Large intestine (tissue), 3 donors: ENCODE measurements at regions not wholly inside any gene's neighbourhood (a gene's known extent, or its start where the extent isn't known, plus 50 kb on each side); places are given as distances from the start of the nearest gene placed in this dataset.
"Not testable (repeated sequence)": the region's sequence is repeated elsewhere in the genome, so short reads cannot be mapped to it uniquely, and the experiment has no call there.

ENCODE experiments used
- DNase-seq, 2 donors: peaks; one replicate each; pipeline versions ENCODE4 v3.0.0 to v3.0.0-alpha.2; 2013
- H3K27ac ChIP-seq: one replicate; pipeline ENCODE4 v1.5.1; 2013; ENCODE audit warnings: low read length
- H3K27me3 ChIP-seq: 2 replicates; pipeline ENCODE4 v1.6.1; 2013; ENCODE audit warnings: low read length; ENCODE audit not compliant: control insufficient read depth, insufficient read depth
- H3K36me3 ChIP-seq: 2 replicates; pipeline ENCODE4 v1.6.1; 2013; ENCODE audit warnings: low read length; ENCODE audit not compliant: control insufficient read depth, insufficient read depth
- H3K4me1 ChIP-seq: one replicate; pipeline ENCODE4 v1.6.1; 2013; ENCODE audit warnings: low read length; ENCODE audit not compliant: control insufficient read depth, insufficient read depth
- H3K4me3 ChIP-seq: one replicate; pipeline ENCODE4 v1.5.1; 2013; ENCODE audit warnings: low read length
- H3K9me3 ChIP-seq: one replicate; pipeline ENCODE4 v1.6.1; 2013; ENCODE audit warnings: mild to moderate bottlenecking, low read depth, low read length, moderate library complexity; ENCODE audit not compliant: control insufficient read depth
- WGBS: methylation state at CpG from one replicate; pipeline ENCODE4 v1.1.5; 2013; ENCODE audit warnings: low lambda C conversion rate; ENCODE audit not compliant: insufficient coverage; 5-methylcytosine and 5-hydroxymethylcytosine counted together

DNA sequence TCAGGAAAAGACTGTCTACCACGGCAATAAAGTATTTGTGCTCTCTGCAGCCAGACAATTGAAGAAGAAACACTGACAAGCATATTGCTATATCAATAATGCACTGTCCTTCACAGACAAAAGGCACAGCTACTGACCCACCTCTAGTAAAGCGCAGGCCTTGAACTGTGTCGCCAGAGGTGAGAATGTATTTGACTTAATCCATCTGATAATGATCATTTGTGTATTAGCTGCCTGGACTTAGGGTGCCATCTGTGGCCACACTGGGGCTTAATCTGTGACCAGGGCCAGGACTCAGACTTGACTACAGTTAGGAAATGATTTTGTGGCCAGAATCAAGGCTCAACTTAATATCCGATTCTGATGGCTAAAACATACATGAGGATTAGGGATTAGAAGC, 260.4 kb downstream of the SMARCA1 start:
- WGBS: no CpG with 5 or more reads among the region's 4 CpGs
- H3K4me1 ChIP-seq: no peaks in the 10 kb centered on the region
- no peak for DNase-seq
- no peak overlapping the region for H3K27ac ChIP-seq
- no peaks in the 10 kb centered on the region for H3K27me3 ChIP-seq
- H3K4me3 ChIP-seq: no peak overlapping the region
- H3K9me3 ChIP-seq: no peaks in the 10 kb centered on the region
- H3K36me3 ChIP-seq: no peaks in the 10 kb centered on the region

DNA sequence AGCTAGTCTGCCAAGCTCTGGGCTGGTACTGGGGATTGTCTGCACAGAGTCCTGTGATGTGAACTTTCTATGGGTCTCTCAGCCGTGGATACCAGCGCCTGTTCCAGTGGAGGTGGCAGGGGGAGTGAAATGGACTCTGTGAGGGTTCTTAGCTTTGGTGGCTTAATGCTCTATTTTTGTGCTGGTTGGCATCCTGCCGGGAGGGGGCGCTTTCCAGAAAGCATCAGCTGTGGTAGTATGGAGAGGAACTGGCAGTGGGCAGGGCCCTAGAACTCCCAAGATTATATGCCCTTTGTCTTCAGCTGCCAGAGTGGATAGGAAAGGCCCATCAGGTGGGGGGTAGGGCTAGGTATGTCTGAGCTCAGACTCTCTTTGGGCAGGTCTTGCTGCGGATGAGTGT, 267.8 kb downstream of the SMARCA1 start:
- H3K4me1 ChIP-seq, DNase-seq: not testable (repeated sequence)
- WGBS: no CpG with 5 or more reads among the region's 5 CpGs

DNA sequence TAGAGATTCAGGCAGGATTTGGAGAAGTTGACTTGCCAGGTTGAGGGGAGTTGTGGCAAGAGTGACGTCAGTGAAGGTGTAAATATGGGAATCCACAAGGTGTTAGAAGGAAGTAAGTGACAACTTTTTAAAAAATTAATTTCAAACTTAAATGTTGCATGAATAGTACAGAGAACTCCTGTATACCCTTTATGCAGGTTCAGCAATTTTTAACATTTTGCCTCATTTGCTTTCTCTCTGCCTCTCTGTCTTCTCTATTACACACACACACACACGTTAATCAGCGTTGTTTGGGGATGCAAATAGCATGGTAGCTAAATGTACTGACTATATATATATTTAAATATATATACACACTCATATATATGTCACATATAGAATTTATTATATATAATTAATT, 273.7 kb downstream of the SMARCA1 start:
- Histone ChIP-seq H3K27me3 (no peaks in the 10 kb centered on the region), H3K27ac (no peak overlapping the region), H3K4me3 (no peak overlapping the region), H3K4me1 (no peaks in the 10 kb centered on the region), H3K36me3 (no peaks in the 10 kb centered on the region), H3K9me3 (no peaks in the 10 kb centered on the region)
- DNase-seq: no peak
- WGBS: 60% methylated on average over 1 of the region's 3 CpGs

More for the DNA sequence above, 267.8 kb downstream of the SMARCA1 start:
- H3K36me3 ChIP-seq, H3K4me3 ChIP-seq, H3K27ac ChIP-seq, H3K27me3 ChIP-seq, H3K9me3 ChIP-seq: not testable (repeated sequence)

DNA sequence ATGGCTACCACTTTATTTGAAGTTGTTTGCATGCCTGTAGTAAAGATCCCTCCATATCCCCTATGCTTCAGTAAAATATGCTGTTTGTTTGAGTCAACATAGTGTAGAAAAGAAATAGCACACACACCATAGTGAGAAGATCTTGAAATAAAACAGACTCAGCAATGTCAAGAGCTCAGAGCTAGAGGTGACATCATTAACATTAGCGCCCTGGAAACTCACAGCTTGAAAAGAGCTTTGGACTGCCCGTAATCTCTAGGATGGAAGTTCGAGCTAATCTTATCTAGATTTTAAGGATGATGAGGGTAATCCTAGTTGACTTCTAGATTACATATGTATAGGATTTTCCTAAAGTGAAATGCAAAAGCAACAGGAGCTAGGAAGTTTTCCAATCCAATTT, 275.6 kb downstream of the SMARCA1 start:
- WGBS: no CpG with 5 or more reads among the region's 3 CpGs
- H3K4me3 ChIP-seq: no peak overlapping the region

DNA sequence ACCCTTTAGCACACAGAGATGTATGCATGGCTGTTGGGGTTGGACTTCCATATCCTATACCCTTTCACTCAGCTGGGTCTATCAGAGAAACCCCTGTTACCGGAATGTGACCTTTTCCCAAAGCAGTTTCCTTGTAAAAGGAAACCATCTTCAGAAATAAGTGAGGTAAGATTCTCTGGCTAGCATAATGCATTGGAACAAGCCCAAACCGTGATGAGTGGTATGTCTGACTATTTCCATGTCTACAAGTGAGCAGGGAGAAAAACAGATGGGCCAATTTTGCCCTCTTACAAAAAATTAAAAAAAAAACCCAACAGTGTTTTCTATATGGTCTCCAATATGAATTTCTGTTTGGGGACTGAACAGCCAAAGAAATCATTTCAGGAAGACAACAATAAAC, 283.9 kb downstream of the SMARCA1 start:
- no peaks in the 10 kb centered on the region for H3K4me1 ChIP-seq
- H3K36me3 ChIP-seq: no peaks in the 10 kb centered on the region
- H3K27ac ChIP-seq: no peak overlapping the region
- H3K9me3 ChIP-seq: no peaks in the 10 kb centered on the region
- H3K4me3 ChIP-seq: no peak overlapping the region
- no CpG with 5 or more reads among the region's 2 CpGs for WGBS
- no peak for DNase-seq
- H3K27me3 ChIP-seq: no peaks in the 10 kb centered on the region

More for the DNA sequence above, 275.6 kb downstream of the SMARCA1 start:
- Histone ChIP-seq H3K36me3 (no peaks in the 10 kb centered on the region), H3K27ac (no peak overlapping the region), H3K4me1 (no peaks in the 10 kb centered on the region), H3K9me3 (no peaks in the 10 kb centered on the region), H3K27me3 (no peaks in the 10 kb centered on the region)
- DNase-seq: no peak

DNA sequence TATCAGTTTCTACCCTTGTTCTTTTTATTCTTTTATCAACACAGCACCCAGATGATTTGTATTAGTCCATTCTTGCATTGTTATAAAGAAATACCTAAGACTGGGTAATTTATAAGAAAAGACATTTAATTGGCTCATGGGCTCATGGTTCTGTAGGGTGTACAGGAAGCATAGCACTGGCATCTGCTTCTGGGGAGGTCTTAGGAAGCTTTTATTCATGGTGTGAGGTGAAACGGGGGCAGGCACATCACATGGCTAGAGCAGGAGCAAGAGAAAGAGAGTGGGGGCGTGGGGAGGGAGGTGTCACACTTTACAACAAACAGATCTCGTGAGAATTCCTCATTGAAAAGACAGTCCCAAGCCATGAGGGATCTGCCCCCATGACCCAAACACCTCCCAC, 285.3 kb downstream of the SMARCA1 start:
- WGBS: no CpG with 5 or more reads among the region's 3 CpGs

DNA sequence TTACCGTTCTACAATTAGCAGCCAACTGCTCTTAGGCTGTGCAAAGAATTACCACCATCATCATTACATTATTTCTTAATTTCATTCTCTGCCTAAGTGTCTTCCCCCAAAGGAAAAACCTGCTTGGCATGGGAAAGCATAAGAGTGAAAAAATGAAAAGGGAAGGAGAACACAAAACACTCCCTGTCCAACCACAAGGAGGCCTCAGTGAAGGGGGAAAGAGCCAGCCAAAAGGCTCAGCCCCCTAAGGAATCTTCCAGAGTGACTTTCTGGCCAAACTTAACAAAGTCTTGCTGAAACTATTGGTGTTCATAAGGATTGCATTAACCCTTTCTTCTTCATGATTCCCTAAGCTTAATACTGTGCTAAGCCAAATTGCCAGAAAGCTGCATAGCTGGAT, 287.4 kb downstream of the SMARCA1 start:
- no peaks in the 10 kb centered on the region for H3K4me1 ChIP-seq
- WGBS: no CpG with 5 or more reads among the region's 1 CpG

More for the DNA sequence above, 285.3 kb downstream of the SMARCA1 start:
- Histone ChIP-seq H3K9me3 (no peaks in the 10 kb centered on the region), H3K27me3 (no peaks in the 10 kb centered on the region), H3K4me1 (no peaks in the 10 kb centered on the region), H3K27ac (no peak overlapping the region), H3K36me3 (no peaks in the 10 kb centered on the region), H3K4me3 (no peak overlapping the region)
- no peak for DNase-seq

DNA sequence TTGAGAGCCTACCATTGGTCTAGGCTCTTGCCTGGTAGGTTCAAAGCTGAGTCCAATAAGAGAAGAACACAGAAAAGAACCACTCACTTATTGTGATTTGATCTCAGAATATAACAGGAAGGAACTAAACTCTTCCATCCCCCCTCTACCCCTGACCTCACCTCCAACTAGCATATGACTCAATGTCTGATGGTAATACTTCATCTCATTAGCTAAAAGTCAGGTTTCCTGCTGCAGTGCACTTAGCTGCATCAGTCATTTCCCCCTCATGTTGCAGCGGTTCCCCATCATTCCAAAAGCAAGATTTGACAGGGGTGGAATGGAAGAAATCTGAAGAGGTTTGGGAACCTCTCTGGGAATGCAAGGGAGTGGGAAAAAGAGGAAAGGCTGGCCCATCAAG, 289.5 kb downstream of the SMARCA1 start:
- no peaks in the 10 kb centered on the region for H3K9me3 ChIP-seq
- WGBS: no CpG with 5 or more reads among the region's 1 CpG
- DNase-seq: no peak

More for the DNA sequence above, 287.4 kb downstream of the SMARCA1 start:
- Histone ChIP-seq H3K9me3 (no peaks in the 10 kb centered on the region), H3K36me3 (no peaks in the 10 kb centered on the region), H3K27ac (no peak overlapping the region), H3K27me3 (no peaks in the 10 kb centered on the region), H3K4me3 (no peak overlapping the region)
- no peak for DNase-seq

DNA sequence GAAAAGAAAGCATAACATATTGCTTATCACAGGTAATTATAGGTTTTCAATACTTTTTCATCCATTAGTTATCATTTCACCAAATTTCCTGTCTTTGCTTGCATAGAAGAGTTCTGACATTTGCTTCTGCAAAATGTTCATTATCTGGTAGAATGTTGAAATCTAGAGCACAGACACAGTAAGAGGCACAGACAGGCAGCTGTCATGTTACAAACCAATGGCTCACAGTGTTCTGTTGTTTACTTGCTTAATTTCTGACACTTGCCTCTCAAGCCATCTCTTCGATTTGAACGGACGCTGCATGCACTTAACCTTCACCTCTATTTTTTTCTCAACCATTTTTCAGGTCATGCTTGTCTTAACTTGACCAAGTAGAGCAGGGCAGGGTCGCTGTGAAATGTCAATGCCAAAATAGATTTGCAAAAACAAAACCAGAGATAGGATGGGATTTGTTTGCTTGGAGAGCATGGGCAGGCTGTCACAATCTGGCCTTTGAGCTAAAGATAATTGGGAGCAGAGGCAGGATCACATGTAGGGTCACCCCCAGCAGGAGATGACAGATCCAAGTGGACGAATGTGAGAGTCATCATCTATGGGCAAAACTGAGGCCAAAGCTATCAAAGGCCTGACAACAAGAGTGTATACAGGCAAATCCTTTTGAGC, 292.3 kb downstream of the SMARCA1 start:
- no peak overlapping the region for H3K4me3 ChIP-seq
- H3K4me1 ChIP-seq: no peaks in the 10 kb centered on the region
- no CpG with 5 or more reads among the region's 5 CpGs for WGBS
- H3K36me3 ChIP-seq: no peaks in the 10 kb centered on the region
- H3K27ac ChIP-seq: no peak overlapping the region
- H3K9me3 ChIP-seq: no peaks in the 10 kb centered on the region
- H3K27me3 ChIP-seq: no peaks in the 10 kb centered on the region
- no peak for DNase-seq

More for the DNA sequence above, 289.5 kb downstream of the SMARCA1 start:
- Histone ChIP-seq H3K27ac (no peak overlapping the region), H3K4me1 (no peaks in the 10 kb centered on the region), H3K4me3 (no peak overlapping the region), H3K27me3 (no peaks in the 10 kb centered on the region), H3K36me3 (no peaks in the 10 kb centered on the region)

DNA sequence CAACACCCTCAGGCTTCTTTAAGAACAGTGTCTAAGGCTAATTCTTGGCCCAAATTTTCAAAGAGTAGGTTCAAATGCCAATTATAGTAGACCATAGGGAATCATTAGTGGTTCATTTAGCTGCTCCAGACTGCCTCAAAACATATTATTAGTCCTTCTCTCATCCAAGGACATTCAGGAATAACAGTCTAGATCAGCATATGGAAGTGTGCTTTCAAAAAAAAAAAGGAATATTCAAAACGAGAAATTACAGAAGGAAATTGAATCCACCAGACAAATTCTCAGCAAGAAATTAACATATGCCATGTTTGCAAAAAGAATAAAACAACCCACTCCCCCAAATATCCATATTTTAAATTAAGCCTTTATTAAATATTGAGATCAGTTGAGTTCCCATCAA, 293.1 kb downstream of the SMARCA1 start:
- H3K9me3 ChIP-seq: no peaks in the 10 kb centered on the region
- no CpG with 5 or more reads among the region's 1 CpG for WGBS

DNA sequence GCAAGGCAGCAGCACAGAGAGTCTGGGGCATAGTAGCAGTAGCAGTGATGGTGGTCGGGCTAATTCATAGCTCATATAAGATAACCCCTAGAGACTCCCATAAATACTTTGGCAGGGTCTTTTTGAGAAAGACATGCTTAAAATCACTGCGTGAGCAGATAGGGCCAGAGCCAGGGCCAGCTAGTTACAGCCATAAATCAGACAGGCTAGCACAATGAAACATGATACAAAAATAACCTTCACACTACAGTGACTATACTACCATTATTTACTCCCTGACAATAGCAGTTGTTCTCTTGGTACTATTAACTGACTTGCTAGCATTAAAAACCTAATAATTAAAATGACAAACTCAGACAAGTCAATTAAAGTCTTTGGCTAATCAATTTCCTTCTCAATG, 295.9 kb downstream of the SMARCA1 start:
- Histone ChIP-seq H3K27me3 (no peaks in the 10 kb centered on the region), H3K9me3 (no peaks in the 10 kb centered on the region)
- no CpG with 5 or more reads among the region's 2 CpGs for WGBS

More for the DNA sequence above, 293.1 kb downstream of the SMARCA1 start:
- H3K4me3 ChIP-seq: no peak overlapping the region
- no peaks in the 10 kb centered on the region for H3K36me3 ChIP-seq
- no peak for DNase-seq
- H3K27ac ChIP-seq: no peak overlapping the region
- no peaks in the 10 kb centered on the region for H3K27me3 ChIP-seq
- no peaks in the 10 kb centered on the region for H3K4me1 ChIP-seq

More for the DNA sequence above, 295.9 kb downstream of the SMARCA1 start:
- Histone ChIP-seq H3K4me3 (no peak overlapping the region), H3K36me3 (no peaks in the 10 kb centered on the region), H3K27ac (no peak overlapping the region), H3K4me1 (no peaks in the 10 kb centered on the region)
- DNase-seq: no peak
